K562 (cell line): ENCODE measurements at regions not wholly inside any gene's neighbourhood (a gene's known extent, or its start where the extent isn't known, plus 50 kb on each side); places are given as distances from the start of the nearest gene placed in this dataset.

ENCODE experiments used
- ATAC-seq: fragments of 200-7000 bp; cut with Tn5 transposase; 3 replicates; pipeline ENCODE4 v1.9.1; 2020; ENCODE audit warnings: moderate library complexity
- BruUV-seq: library from RNA; stranded (reverse); fragments of 400-500 nt; replicated peaks from 2 replicates; lab custom pipeline; 2021; lab: Mats Ljungman, UMichigan
- CTCF ChIA-PET: fragments of 300-600 bp; formaldehyde crosslinking; extraction: SDS; loops from one replicate; lab custom pipeline; 2021; ENCODE audit warnings: low intra/inter-chr PET ratio; lab: Yijun Ruan, JAX
- POLR2A ChIA-PET: fragments of 300-600, 350-650 bp; sonication (Branson Sonifier 250); formaldehyde crosslinking; extraction: SDS; loops from one replicate; lab custom pipeline; 2021; ENCODE audit warnings: antibody characterized with exemption, inconsistent platforms; lab: Yijun Ruan, JAX
- DNase-seq, 4 experiments: peaks; one replicate each; pipeline versions ENCODE4 v3.0.0 to v3.0.0-alpha.2; 2011 to 2018; ENCODE audit warnings: low spot score in 3 of 4, mixed read lengths in 3 of 4; ENCODE audit errors: extremely low read depth in 1 of 4
- FAIRE-seq: peaks from 2 replicates; lab custom pipeline; 2011; peaks lifted over from hg19 to GRCh38; lab: Jason Lieb, UNC
- H2AFZ ChIP-seq: 2 replicates; pipeline ENCODE4 v1.6.0; 2011; ENCODE audit warnings: low read depth, low read length, control low read depth, inconsistent platforms
- H3K27ac ChIP-seq: fragments of 200-600 bp; 3 replicates; pipeline ENCODE4 v1.8.0; 2011; ENCODE audit warnings: low read depth, mild to moderate bottlenecking, control low read depth, inconsistent platforms, low read length, moderate library complexity, mixed read lengths; ENCODE audit errors: extremely low read depth
- H3K27me3 ChIP-seq, 2 experiments: fragments of 300-600 bp in 1 of 2; 2 replicates in 1 of 2; 3 replicates in 1 of 2; pipeline versions ENCODE4 v1.6.0 to v1.8.0; 2011; ENCODE audit warnings: inconsistent platforms in 2 of 2, low read length in 2 of 2, mild to moderate bottlenecking in 1 of 2, mixed read lengths in 1 of 2, moderate library complexity in 1 of 2; ENCODE audit not compliant: control insufficient read depth in 2 of 2, insufficient read depth in 2 of 2
- H3K36me3 ChIP-seq: fragments of 300-600 bp; 3 replicates; pipeline ENCODE4 v1.8.0; 2011; ENCODE audit warnings: mild to moderate bottlenecking, low read length, inconsistent platforms; ENCODE audit not compliant: control insufficient read depth, insufficient read depth
- H3K4me1 ChIP-seq, 2 experiments: fragments of 200-600 bp in 1 of 2; replicated peaks in 1 of 2; 2 replicates in 1 of 2; 3 replicates in 1 of 2; pipeline versions ENCODE4 v1.5.1 to v1.8.0; 2011; ENCODE audit warnings: inconsistent platforms in 2 of 2, low read length in 2 of 2, mild to moderate bottlenecking in 1 of 2, mixed read lengths in 1 of 2, moderate library complexity in 1 of 2; ENCODE audit not compliant: control insufficient read depth in 2 of 2, insufficient read depth in 2 of 2
- H3K4me2 ChIP-seq: 2 replicates; pipeline ENCODE4 v1.6.1; 2011; ENCODE audit warnings: low read length, control low read depth, inconsistent platforms, mixed read lengths; ENCODE audit not compliant: insufficient read depth
- H3K4me3 ChIP-seq: fragments of 200-600 bp; sonication (generic), shearing (Covaris generic); 2 replicates; pipeline ENCODE4 v1.5.1; 2016; ENCODE audit warnings: control low read depth, inconsistent platforms
- H3K79me2 ChIP-seq: fragments of 200-600 bp; 3 replicates; pipeline ENCODE4 v1.8.0; 2011; ENCODE audit warnings: low read length, inconsistent platforms; ENCODE audit not compliant: control insufficient read depth, insufficient read depth
- H3K9ac ChIP-seq, 2 experiments: 2 replicates each; pipeline versions ENCODE4 v1.6.0 to v1.6.1; 2011; ENCODE audit warnings: low read depth in 2 of 2, low read length in 2 of 2, control low read depth in 1 of 2, inconsistent platforms in 1 of 2, mild to moderate bottlenecking in 1 of 2, mixed read lengths in 1 of 2; ENCODE audit not compliant: insufficient read depth in 1 of 2
- H3K9me1 ChIP-seq: one replicate; pipeline ENCODE4 v1.6.0; 2011; ENCODE audit warnings: inconsistent platforms, mild to moderate bottlenecking, low read length, moderate library complexity; ENCODE audit not compliant: control insufficient read depth, insufficient read depth
- H3K9me3 ChIP-seq: replicated peaks from 2 replicates; pipeline ENCODE4 v1.5.1; 2011; ENCODE audit warnings: low read depth, low read length, inconsistent platforms; ENCODE audit not compliant: control insufficient read depth, insufficient read depth
- H4K20me1 ChIP-seq: replicated peaks from 2 replicates; pipeline ENCODE4 v1.6.1; 2011; ENCODE audit warnings: low read length, inconsistent platforms, mixed read lengths; ENCODE audit not compliant: control insufficient read depth, insufficient read depth
- ARHGAP35 ChIP-seq: fragments of 450-650 bp; IDR thresholded peaks from 2 replicates; pipeline ENCODE4 v1.6.1; 2018; ENCODE audit not compliant: partially characterized antibody
- DNMT1 ChIP-seq: fragments of 450-650 bp; IDR thresholded peaks from 2 replicates; pipeline ENCODE4 v1.6.1; 2016; ENCODE audit warnings: antibody characterized with exemption, mild to moderate bottlenecking
- ELF2 ChIP-seq: fragments of 250-450 bp; sonication (Bioruptor Pico); IDR thresholded peaks from 2 replicates; pipeline ENCODE4 v1.5.0; 2021; ENCODE audit warnings: mild to moderate bottlenecking
- NFRKB ChIP-seq: fragments of 450-650 bp; IDR thresholded peaks from 2 replicates; pipeline ENCODE4 v1.6.1; 2016; ENCODE audit warnings: low read depth
- PTRF ChIP-seq: fragments of 450-650 bp; IDR thresholded peaks from 2 replicates; pipeline ENCODE4 v1.6.1; 2016; ENCODE audit warnings: mild to moderate bottlenecking, missing genetic modification characterization, missing compliant biosample characterization
- PTTG1 ChIP-seq: fragments of 450-650 bp; IDR thresholded peaks from 2 replicates; pipeline ENCODE4 v1.6.1; 2016; ENCODE audit warnings: low read depth, mild to moderate bottlenecking, missing genetic modification characterization, missing compliant biosample characterization
- TAF1 ChIP-seq: IDR thresholded peaks from 2 replicates; pipeline ENCODE4 v1.6.1; 2011; ENCODE audit warnings: mild to moderate bottlenecking, low read length, moderate library complexity; ENCODE audit not compliant: insufficient read depth, control insufficient read depth, severe bottlenecking; ENCODE audit errors: extremely low read depth
- TRIM24 ChIP-seq, 2 experiments: fragments of 450-650 bp; IDR thresholded peaks; 2 replicates each; pipeline ENCODE4 v1.6.1; 2016
- XRCC3 ChIP-seq: fragments of 450-650 bp; IDR thresholded peaks from 2 replicates; pipeline ENCODE4 v1.6.1; 2017; ENCODE audit warnings: mild to moderate bottlenecking, moderate library complexity
- WGBS: fragments of 100-300 bp; shearing (Covaris generic); methylation state at CpG from one replicate; pipeline ENCODE4 v1.1.6; 2016; ENCODE audit warnings: low coverage, mixed read lengths; ENCODE audit not compliant: insufficient coverage; ENCODE audit errors: missing lambda C conversion rate; 5-methylcytosine and 5-hydroxymethylcytosine counted together
- in situ Hi-C: fragments of 300-500 bp; cut with MboI; formaldehyde crosslinking; loops from 4 replicates; pipeline ENCODE4 v1.15.0; 2018; ENCODE audit warnings: inconsistent platforms, mixed read lengths
- intact Hi-C: fragments of 100-400 bp; cut with micrococcal nuclease; formaldehyde crosslinking; loops from 2 replicates; pipeline ENCODE4 v1.14.2; 2022
- TF ChIP-seq, protein P1 (sequence below): fragments of 250-450 bp; sonication (Bioruptor Pico); IDR thresholded peaks from 2 replicates; pipeline ENCODE4 v1.5.1; 2021; ENCODE audit warnings: mild to moderate bottlenecking
- TF ChIP-seq, protein P2 (sequence below), 2 experiments: fragments of 150-350 bp in 1 of 2; IDR thresholded peaks; 2 replicates each; pipeline ENCODE4 v1.6.1; 2012 to 2016; ENCODE audit warnings: low read depth in 2 of 2, low read length in 2 of 2, mild to moderate bottlenecking in 1 of 2, moderate library complexity in 1 of 2
- TF ChIP-seq, protein P3 (sequence below): sonication (generic); formaldehyde crosslinking; IDR thresholded peaks from 2 replicates; pipeline ENCODE4 v1.8.1; 2023; ENCODE audit warnings: missing genetic modification reagents, mild to moderate bottlenecking, borderline replicate concordance

DNA sequence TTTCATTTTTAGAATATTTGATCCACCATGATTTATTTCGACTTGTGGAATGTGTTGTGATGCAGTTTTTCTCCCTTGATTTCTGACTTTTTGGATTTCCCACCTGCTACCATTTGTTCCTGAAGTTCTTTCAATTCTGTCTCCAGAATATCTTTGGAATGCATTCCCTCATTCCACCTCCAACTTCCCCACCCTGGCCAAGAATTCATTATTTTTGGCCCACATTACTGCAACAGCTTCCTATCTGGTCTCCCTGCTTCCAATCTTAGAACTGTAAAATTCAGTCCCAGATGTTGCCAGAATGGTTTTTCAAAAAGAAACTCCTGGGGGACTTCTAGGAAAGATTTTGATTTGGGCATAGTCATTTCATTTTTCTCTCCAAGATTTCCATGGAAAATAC is 182.3 kb upstream of the HS3ST4 start:
- FAIRE-seq: no peak
- BruUV-seq: no TSS peak
- no peak for TF ChIP-seq DNMT1
- no peak for TF ChIP-seq ELF2 (CRISPR knock-in tag)
- no peak for TF ChIP-seq NFRKB
- TF ChIP-seq, protein P1, sequence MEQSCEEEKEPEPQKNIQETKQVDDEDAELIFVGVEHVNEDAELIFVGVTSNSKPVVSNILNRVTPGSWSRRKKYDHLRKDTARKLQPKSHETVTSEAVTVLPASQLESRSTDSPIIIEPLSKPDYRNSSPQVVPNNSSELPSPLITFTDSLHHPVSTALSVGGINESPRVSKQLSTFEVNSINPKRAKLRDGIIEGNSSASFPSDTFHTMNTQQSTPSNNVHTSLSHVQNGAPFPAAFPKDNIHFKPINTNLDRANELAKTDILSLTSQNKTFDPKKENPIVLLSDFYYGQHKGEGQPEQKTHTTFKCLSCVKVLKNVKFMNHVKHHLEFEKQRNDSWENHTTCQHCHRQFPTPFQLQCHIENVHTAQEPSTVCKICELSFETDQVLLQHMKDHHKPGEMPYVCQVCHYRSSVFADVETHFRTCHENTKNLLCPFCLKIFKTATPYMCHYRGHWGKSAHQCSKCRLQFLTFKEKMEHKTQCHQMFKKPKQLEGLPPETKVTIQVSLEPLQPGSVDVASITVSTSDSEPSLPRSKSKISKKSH (CRISPR knock-in tag): no peak
- TF ChIP-seq TRIM24 (IDR thresholded peaks at IDR 0.05): no peak
- TF ChIP-seq, protein P2, sequence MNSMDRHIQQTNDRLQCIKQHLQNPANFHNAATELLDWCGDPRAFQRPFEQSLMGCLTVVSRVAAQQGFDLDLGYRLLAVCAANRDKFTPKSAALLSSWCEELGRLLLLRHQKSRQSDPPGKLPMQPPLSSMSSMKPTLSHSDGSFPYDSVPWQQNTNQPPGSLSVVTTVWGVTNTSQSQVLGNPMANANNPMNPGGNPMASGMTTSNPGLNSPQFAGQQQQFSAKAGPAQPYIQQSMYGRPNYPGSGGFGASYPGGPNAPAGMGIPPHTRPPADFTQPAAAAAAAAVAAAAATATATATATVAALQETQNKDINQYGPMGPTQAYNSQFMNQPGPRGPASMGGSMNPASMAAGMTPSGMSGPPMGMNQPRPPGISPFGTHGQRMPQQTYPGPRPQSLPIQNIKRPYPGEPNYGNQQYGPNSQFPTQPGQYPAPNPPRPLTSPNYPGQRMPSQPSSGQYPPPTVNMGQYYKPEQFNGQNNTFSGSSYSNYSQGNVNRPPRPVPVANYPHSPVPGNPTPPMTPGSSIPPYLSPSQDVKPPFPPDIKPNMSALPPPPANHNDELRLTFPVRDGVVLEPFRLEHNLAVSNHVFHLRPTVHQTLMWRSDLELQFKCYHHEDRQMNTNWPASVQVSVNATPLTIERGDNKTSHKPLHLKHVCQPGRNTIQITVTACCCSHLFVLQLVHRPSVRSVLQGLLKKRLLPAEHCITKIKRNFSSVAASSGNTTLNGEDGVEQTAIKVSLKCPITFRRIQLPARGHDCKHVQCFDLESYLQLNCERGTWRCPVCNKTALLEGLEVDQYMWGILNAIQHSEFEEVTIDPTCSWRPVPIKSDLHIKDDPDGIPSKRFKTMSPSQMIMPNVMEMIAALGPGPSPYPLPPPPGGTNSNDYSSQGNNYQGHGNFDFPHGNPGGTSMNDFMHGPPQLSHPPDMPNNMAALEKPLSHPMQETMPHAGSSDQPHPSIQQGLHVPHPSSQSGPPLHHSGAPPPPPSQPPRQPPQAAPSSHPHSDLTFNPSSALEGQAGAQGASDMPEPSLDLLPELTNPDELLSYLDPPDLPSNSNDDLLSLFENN (IDR thresholded peaks at IDR 0.05; ENCODE audit: low read depth in 2 of 2, low read length in 2 of 2): no peak
- TF ChIP-seq, protein P3, sequence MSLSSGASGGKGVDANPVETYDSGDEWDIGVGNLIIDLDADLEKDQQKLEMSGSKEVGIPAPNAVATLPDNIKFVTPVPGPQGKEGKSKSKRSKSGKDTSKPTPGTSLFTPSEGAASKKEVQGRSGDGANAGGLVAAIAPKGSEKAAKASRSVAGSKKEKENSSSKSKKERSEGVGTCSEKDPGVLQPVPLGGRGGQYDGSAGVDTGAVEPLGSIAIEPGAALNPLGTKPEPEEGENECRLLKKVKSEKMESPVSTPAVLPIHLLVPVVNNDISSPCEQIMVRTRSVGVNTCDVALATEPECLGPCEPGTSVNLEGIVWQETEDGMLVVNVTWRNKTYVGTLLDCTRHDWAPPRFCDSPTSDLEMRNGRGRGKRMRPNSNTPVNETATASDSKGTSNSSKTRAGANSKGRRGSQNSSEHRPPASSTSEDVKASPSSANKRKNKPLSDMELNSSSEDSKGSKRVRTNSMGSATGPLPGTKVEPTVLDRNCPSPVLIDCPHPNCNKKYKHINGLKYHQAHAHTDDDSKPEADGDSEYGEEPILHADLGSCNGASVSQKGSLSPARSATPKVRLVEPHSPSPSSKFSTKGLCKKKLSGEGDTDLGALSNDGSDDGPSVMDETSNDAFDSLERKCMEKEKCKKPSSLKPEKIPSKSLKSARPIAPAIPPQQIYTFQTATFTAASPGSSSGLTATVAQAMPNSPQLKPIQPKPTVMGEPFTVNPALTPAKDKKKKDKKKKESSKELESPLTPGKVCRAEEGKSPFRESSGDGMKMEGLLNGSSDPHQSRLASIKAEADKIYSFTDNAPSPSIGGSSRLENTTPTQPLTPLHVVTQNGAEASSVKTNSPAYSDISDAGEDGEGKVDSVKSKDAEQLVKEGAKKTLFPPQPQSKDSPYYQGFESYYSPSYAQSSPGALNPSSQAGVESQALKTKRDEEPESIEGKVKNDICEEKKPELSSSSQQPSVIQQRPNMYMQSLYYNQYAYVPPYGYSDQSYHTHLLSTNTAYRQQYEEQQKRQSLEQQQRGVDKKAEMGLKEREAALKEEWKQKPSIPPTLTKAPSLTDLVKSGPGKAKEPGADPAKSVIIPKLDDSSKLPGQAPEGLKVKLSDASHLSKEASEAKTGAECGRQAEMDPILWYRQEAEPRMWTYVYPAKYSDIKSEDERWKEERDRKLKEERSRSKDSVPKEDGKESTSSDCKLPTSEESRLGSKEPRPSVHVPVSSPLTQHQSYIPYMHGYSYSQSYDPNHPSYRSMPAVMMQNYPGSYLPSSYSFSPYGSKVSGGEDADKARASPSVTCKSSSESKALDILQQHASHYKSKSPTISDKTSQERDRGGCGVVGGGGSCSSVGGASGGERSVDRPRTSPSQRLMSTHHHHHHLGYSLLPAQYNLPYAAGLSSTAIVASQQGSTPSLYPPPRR (CRISPR knock-in tag): no peak
- TF ChIP-seq TAF1: no peak
- TF ChIP-seq PTRF (tag): no peak
- no peak for TF ChIP-seq PTTG1
- no peak for TF ChIP-seq XRCC3
- no peak for TF ChIP-seq ARHGAP35

More for the DNA sequence above, 182.3 kb upstream of the HS3ST4 start:
- H4K20me1 ChIP-seq: no peaks in the 10 kb centered on the region
- WGBS: 0% methylated on average over 1 of the region's 1 CpG
- DNase-seq (no peak), ATAC-seq (no peak)
- H3K4me2 ChIP-seq: no peak overlapping the region
- ChIA-PET CTCF (interaction anchor here (0.6 kb wide), 1 partner anchor 32 kb away, joined by 3 read pairs; no protein-coding TSS in a partner anchor), POLR2A (no interaction called here)
- intact Hi-C loops (no loop called here), in situ Hi-C loops (no loop called here)
- no peaks in the 10 kb centered on the region for H3K36me3 ChIP-seq
- H3K9me3 ChIP-seq: no peaks in the 10 kb centered on the region
- H3K9ac ChIP-seq: no peak overlapping the region
- H3K4me1 ChIP-seq: no peaks in the 10 kb centered on the region
- H3K27ac ChIP-seq: no peak overlapping the region
- no peak overlapping the region for H2AFZ ChIP-seq
- H3K4me3 ChIP-seq: no peak overlapping the region
- H3K27me3 ChIP-seq: no peaks in the 10 kb centered on the region
- H3K79me2 ChIP-seq: no peaks in the 10 kb centered on the region
- H3K9me1 ChIP-seq: no peaks in the 10 kb centered on the region
